ENCODE measurements at regions not wholly inside any gene's neighbourhood (a gene's known extent, or its start where the extent isn't known, plus 50 kb on each side); places are given as distances from the start of the nearest gene placed in this dataset.

GRCh38 chr11:42593441-42593840, 718.4 kb upstream of the API5 start:
- DNase-seq (ENCODE audit: low read depth), result no peak

DNA sequence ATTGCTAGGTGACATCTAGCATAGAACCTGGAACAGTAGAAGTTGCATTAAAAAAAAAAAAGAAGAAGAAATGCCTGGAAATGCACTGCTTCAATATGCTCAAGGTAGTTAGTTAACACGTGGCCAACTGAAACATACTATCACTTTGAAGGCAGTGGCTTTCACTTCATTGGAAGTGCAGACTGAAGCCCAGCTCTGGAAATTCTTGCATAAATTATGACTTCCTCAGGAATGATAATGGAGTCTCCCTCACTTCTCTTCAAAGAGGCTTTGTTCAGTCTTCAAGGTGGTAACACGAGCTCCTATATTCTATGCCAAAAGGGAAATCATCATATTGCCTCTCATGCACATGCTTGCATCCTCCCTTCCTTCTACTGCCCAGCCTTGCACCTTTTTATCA, 715.9 kb upstream of the API5 start:
- no peak for DNase-seq (ENCODE audit: low read depth)

- DNase-seq (ENCODE audit: low read depth), result no peak
These were observed 715.1 kb upstream of the API5 start for GRCh38 chr11:42596576-42597145.

DNA sequence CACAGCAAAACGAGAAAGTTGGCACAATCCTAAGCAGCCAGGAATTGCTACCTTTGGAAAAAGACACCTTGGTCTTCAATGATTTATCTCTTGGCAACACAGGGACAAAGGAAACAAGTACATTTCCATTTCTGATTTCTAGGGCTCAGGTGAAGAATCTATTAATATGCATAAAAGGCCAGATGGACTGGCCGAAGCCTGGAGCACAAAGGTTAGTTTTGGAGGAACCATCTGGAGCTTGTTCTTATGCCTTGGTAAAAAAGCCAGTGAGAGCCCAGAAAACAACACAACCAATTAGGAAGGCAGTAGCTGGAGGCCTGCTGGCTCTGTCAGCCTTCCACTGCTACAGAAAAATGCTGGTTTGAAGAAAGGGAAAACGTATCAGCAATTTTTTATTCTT, 713.5 kb upstream of the API5 start:
- no peak for DNase-seq (ENCODE audit: low read depth)

DNA sequence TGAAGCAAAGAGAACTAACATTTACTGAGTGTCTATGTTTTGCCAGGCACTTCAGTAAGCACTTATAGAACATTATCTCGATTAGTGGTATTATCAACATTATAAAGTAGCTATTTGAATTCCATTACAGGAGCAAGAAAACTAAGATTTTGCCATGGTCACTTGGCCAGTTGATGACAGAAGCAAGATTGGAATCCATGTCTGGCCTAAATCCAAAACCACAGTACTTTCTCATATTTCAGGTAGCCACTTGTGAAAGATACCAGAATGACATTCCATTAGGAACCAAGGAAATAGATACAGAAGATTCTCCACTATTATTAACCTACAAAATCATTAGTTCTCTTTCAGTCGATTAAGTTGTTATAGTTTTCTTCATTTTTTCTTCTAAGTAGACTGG, 691.0 kb upstream of the API5 start:
- peak; percentile 19 for DNase-seq (ENCODE audit: low read depth)

DNA sequence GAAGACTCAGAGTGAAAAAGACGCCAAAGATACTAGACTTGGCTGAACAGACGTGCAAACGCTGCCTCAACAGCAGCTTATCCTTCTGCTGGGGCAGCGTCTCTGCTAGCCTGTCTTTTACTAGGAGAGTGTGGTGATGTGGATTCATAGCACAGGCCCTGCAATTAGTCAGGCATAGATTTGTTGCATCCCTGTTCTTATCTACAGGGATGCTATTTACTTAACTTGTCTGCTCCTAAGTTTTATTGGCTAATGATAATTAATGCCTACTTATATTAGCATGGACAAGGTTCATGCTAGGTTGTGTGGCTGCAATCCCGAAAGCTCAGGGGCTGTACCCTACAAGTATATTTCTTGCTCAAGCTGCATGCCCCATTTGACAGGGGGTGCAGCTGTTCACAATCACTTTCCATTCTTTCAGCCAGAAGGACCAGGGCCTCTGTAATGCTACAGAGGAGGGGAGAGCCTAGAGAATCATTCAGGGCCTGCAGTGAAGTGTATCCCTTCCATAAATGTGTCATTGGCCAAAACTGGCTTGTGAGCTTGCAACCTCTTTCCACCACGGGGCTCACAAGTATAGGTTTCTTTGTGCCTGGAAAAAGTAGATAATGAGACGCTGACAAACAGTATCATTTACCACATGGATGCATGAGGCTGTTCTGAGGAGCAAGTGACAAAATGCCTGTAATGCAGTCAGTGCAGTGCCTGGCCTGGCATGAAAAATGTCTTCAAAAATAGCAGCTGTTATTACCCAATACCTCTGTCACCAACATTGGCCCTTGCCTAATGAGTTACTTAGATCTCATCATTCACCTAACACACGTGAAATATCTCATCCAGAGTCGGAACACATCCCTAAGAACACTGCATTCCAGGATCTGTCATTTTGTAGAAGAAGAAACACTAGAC, 685.8 kb upstream of the API5 start:
- no peak for DNase-seq (ENCODE audit: low read depth)

DNA sequence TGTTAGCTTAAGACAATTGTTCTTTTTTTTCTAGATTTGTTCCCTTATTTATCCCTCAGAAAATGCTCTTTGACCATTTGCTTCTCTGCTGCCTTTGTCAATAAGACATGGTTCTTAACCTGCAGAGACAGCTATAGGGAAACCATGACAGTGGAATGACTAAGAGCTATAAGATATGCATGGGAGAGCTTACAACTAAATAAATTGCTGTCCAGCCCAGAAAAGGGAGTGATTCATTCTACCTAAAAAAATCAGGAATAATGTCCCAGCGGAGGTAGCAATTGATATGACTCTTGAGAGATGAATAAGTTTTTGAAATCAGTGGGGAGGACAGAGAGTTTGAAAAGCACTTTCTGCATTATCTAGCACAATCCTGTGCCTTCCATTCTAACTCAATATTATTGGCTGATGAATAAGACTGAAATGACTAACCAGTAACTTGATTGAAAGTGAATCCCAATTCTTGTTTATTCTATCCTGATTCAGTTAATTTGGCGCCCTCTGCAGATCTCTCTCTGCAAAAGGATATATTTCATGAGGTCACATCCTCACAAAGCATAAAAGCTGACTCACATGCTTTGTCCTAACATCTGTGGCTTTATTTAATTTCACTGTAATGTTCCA, 680.5 kb upstream of the API5 start:
- peak; percentile 32 for DNase-seq (ENCODE audit: low read depth)

DNA sequence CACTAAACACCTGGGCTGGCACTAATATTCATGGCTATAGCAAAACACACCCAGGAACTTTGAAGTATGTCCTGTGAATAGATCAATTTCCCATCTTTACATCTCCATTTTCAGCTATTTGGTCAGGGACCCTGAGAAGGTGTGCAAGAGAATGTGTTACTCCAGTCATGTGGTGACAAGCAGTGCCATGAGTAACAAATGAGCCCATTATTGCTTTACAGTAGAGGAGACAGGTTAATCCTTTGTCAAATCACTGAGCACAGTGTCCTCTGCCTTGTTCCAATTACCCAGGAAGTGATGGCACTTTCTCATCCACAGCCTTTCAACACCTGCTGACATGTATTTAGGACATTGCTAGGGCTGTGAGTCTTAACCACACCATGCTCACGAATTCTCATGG, 664.8 kb upstream of the API5 start:
- DNase-seq (ENCODE audit: low read depth), result no peak

DNA sequence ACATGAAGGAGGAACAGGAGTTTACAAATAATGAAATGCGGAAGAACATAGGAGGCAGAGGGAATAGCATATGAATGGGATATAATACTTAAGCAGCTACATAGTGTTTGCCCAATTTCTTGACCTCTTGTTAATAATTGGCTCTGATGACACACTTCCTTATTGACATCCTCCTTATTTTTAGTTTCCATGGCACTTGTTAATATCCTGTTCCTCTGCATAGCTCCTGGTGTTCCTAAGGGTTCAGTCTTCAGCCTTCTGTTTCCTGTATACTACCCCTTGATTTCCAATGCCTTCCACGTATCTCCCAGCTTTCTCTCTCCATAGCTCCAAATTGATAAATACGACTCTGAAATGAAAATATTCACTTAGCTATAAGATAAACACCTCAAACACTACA, 663.8 kb upstream of the API5 start:
- DNase-seq (ENCODE audit: low read depth), result no peak

GRCh38 chr11:42651621-42652020, 660.2 kb upstream of the API5 start:
- DNase-seq (ENCODE audit: low read depth), result no peak

DNA sequence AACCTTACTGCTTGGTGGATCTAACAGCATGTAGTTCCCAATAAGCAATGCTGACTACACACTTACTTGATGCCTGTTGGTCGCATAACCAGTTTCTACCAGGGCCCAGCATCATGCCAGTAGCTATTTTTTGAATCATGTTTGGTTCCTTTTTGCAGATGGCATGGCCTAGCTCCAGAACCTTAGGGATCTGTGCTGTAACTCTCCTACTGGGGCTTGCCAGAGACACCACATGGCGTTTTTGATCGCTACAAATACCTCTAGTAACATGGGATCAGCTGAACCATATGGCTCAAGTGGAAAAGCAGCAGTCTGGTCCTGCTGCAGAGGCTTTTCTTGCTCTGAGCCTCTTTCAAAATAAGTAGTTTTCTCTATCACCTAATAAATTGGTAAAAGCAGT, 654.6 kb upstream of the API5 start:
- no peak for DNase-seq (ENCODE audit: low read depth)

DNA sequence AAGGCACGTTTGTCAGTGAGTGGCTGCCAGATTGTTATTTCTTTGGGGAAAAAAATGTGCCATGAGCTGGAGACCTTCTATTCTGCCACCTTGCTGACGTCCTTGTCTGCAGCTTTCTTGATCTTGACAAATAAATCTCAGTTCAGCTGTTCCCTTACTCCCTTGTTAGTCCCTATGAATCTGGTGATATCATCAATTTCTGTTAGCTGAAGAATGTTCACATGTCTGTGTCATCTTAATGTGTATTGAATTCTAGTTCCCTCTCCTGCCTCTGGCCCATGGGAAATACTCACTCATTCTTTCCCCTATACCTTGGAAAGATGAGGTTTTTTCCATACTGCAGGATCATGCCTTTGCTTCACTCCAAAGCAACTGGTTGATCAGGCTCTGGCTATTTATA, 649.9 kb upstream of the API5 start:
- no peak for DNase-seq (ENCODE audit: low read depth)

DNA sequence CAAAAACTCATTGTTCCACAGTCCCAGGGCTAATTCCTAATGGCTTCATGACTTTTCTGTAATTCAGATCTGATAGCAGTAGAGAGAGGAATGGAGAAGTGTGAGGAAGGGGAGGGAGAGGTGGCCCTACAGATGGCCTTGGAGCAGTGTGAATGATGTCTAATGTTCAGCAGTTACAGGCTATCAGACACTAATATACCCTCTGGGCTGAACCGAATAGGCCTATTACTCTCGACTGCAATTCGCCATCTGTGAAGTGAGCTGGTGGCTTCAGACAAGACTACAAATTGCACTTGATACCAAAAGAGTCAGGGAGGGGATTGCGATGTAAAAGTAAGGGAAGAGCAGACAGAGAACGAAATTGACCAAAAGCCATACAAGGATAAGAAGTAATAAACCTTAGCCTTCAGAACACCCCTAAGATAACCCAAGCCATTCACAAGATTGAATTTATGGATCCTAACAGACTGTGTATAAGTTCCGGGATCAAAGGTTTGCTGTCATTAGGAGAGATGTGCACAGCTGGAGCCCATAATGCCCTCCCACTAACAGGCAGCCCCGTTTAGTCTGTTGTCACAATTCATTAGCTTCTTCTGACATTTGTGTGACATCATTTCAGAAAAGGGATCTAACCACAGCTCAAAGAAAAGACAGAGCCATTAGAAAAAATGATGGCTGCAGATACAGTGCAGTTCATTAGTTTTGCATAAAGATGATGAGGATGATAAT, 642.4 kb upstream of the API5 start:
- DNase-seq (ENCODE audit: low read depth), result no peak

DNA sequence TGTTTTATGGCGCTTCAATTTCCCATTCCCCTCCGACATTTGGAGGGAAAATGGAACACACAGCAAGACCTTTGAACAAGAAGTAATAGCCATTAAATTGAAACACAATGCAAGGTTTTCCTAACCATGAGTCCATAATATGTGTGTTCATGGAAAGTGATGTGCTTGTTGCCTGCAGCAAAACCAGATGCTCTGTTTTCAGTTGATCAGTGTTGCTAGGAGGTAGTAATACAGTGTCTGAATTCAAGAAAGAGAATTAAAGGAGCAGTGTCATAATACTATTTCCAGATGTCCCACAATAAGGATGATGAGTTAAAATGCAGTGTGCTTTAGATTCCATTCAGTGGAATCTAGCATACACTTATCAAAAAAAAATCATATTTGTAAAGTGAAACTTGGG, 637.4 kb upstream of the API5 start:
- DNase-seq (ENCODE audit: low read depth), result no peak

DNA sequence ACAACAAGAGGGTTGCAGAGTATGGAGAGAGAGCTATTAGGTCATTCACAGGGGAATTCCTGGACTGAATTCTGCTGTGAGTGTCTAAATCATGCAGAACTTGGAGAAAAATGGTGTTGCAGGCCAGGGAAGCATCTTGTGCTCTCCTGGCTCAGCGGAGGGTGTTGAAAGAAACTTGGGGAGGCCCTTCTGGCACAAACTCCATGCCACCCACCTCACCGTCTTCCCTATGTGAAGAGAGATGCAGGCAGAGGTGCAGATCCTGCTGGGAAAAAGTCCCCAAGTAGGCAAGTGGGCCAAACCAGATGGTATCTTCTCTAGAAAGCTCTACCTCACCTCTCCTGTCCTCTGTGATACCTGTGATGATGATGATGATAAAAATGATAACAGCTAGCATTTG, 604.3 kb upstream of the API5 start:
- DNase-seq (ENCODE audit: low read depth), result no peak

GRCh38 chr11:42709216-42709615, 602.6 kb upstream of the API5 start:
- no peak for DNase-seq (ENCODE audit: low read depth)

DNA sequence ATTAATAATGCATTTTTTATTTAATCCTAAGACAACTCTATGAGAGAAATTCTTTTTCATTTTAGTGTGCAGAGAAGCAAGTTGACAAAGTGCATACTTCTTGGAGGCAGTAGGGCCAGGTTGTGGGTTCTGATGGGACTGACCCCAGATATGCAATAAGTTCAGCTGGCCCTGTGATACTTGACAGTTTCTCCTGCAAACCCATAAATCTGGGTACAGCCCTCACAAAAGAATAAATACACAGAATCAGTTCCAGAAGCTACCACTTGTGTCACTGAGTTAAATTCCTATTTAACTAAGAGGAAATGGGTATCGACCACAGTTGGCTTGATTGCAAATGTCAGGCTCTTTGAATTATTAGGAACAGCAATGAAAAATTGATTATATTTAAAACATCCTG, 598.5 kb upstream of the API5 start:
- no peak for DNase-seq (ENCODE audit: low read depth)

GRCh38 chr11:42713753-42714152, 598.0 kb upstream of the API5 start:
- no peak for DNase-seq (ENCODE audit: low read depth)

DNA sequence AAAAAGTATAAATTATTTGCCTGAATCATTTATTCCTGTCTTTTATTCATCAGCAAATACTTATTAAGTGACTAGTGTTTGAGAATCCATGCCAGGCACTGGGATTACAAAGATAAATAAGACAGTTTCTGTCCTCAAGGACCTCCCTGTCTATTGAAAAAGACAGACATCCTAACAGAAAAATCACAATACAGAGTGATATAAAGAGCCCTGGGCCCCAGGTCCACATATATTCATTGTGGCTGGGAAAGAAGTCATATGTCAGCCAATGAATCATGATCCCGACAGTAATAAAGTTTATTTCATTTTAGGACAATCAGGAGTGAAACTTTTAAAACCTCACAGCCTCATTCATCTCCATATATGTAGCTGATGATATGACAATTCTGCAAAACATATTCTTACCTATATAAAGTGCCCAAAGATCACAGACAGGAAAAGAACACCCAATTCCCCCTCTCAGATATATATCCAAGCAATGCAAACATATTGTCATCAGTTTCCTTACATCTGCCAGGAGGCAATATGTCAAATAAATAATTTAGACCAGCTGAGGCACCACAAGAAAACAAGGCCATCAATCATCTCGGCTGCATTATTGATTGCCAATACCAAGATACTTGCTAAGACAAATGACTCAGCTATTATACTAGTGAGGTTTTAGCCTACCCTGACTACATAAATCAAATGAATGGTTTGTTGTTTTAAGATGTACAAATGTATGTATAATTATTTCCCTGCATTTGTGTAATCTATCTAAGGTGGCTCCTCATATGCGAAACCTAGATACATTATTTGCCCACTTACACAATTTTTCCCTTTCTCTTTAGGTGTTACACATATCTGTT, 590.9 kb upstream of the API5 start:
- no peak for DNase-seq (ENCODE audit: low read depth)

- DNase-seq (ENCODE audit: low read depth), result no peak
These were observed 583.9 kb upstream of the API5 start for GRCh38 chr11:42727879-42728278.

GRCh38 chr11:42762348-42762747, 549.4 kb upstream of the API5 start:
- no peak for DNase-seq (ENCODE audit: low read depth)

DNA sequence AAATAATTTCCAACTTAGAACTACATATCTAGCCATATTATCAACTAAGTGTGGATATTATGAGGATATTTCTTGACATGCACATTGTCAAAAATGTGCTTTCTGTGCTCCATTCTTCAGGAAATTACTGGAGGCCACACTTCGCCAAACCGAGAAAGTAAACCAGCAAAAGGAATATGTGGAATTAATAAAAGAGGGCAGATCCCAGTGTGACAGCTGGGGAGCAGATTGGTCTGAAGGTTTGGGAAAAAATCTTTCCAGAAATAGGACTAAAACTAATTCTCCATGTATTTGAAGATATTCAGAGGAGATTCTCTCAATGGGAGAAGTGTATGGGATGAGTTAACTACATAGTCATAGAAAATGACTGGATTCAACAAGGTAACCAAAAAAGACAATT, 546.9 kb upstream of the API5 start:
- DNase-seq (ENCODE audit: low read depth), result no peak
